Sigmoid colon (tissue), 4 donors: ENCODE measurements at regions not wholly inside any gene's neighbourhood (a gene's known extent, or its start where the extent isn't known, plus 50 kb on each side); places are given as distances from the start of the nearest gene placed in this dataset.

Experiments
- EP300 ChIP-seq, 4 donors: sonication (generic); formaldehyde crosslinking; IDR thresholded peaks; one replicate each; pipeline ENCODE4 v1.6.1; 2017; ENCODE audit warnings: antibody characterized with exemption in 4 of 4
- POLR2A ChIP-seq, 2 donors: fragments of 450-650 bp; IDR thresholded peaks; one replicate each; pipeline ENCODE4 v1.6.1; 2016; ENCODE audit warnings: antibody characterized with exemption in 2 of 2, mild to moderate bottlenecking in 2 of 2, moderate library complexity in 2 of 2
- POLR2AphosphoS5 ChIP-seq, 4 donors: sonication (generic); formaldehyde crosslinking; IDR thresholded peaks; one replicate each; pipeline ENCODE4 v1.6.1; 2017; ENCODE audit warnings: antibody characterized with exemption in 4 of 4
- TF ChIP-seq, protein P1 (sequence below), 4 experiments: fragments of 450-650 bp in 3 of 4; fragments of 200-600 bp in 1 of 4; IDR thresholded peaks; one replicate each; pipeline ENCODE4 v1.5.1; 2016 to 2019; ENCODE audit warnings: antibody characterized with exemption in 4 of 4, mild to moderate bottlenecking in 3 of 4, moderate library complexity in 2 of 4

DNA sequence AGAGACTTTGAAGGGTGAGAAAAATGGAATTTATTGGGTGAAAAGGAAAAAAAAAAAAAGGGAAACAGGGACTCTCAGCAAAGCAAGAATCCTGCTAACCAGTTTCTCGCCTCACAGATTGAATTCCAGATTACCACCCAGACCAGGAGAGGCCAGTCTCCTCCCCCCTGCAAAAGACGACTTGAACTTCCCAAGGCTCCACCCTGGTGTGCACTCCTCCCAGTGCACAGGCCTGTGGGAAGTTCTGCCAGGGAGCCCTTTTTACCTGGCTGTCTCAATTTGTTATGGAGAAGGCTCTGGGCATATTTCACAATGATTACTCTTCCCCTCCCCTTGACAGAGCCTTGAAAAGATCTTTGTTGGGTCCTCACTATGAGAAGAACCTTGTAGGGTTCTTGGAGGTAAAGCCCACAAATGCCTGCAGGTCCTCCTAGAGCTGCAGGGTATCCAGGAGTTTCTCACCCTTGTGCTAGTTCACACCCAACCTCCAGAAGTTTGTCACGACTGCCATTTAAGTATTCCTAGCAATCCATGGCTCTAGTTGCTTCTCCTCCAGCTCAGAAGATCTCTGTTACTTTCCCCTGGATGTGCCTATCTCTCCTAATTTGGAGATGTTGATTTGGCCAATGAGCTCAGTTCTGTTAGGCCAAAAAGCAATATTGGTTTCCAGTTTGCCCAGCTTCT, 229.8 kb upstream of the TMTC4 start:
- TF ChIP-seq, protein P1, sequence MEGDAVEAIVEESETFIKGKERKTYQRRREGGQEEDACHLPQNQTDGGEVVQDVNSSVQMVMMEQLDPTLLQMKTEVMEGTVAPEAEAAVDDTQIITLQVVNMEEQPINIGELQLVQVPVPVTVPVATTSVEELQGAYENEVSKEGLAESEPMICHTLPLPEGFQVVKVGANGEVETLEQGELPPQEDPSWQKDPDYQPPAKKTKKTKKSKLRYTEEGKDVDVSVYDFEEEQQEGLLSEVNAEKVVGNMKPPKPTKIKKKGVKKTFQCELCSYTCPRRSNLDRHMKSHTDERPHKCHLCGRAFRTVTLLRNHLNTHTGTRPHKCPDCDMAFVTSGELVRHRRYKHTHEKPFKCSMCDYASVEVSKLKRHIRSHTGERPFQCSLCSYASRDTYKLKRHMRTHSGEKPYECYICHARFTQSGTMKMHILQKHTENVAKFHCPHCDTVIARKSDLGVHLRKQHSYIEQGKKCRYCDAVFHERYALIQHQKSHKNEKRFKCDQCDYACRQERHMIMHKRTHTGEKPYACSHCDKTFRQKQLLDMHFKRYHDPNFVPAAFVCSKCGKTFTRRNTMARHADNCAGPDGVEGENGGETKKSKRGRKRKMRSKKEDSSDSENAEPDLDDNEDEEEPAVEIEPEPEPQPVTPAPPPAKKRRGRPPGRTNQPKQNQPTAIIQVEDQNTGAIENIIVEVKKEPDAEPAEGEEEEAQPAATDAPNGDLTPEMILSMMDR (IDR thresholded peaks at IDR 0.05) = no peak
- TF ChIP-seq EP300 (IDR thresholded peaks at IDR 0.05) = no peak
- TF ChIP-seq POLR2AphosphoS5 (IDR thresholded peaks at IDR 0.05) = no peak
- no peak for TF ChIP-seq POLR2A (IDR thresholded peaks at IDR 0.05)
